NCI-H1694 (cell line): ENCODE measurements at regions not wholly inside any gene's neighbourhood (a gene's known extent, or its start where the extent isn't known, plus 50 kb on each side); places are given as distances from the start of the nearest gene placed in this dataset.

Source experiments
- DNase-seq: peaks from one replicate; lab custom pipeline; 2025; lab: John Stamatoyannopoulos, UW

DNA sequence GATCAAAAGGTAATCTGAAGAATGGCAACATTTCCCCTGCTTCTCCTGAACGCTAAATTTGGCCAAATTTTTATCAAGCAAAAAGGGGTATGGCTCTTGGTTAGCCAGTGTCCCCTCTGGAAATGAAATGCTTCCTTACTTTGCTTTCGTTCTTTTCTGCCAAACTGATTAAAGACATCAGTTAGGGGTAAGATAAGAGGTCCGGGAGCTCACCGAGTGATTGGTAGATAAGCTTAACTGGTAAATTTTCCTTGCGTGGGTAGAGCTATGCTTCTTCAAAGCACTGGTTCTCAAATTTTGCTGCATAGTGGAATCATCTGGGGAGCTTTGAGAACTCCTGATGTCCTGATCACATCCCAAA lies 62.7 kb upstream of the MAPRE2 start:
- DNase-seq, result no peak

- peak; percentile 27 for DNase-seq
Measured at GRCh38 chr18:34978953-34979608, 62.1 kb upstream of the MAPRE2 start.

- no peak for DNase-seq
Measured at GRCh38 chr18:34981487-34981886, 59.7 kb upstream of the MAPRE2 start.

DNA sequence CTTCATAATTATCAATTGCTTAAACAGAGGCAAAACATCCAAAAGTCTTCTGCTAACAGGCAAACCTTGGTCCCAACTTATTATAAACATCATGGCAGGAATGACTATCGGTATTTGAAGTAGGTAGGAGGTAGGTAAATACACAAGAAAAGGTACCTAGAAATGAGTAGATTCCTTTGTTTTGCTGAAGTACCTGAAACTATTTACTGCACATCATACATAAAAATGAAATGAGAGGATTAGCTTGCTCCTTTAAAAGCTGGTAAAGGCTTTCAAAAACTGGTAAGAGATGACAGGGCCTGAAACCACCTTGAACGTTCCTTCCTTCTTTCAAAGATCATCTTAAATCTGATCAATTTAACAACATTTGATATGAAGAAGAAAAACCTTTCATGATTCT lies 55.2 kb upstream of the MAPRE2 start:
- DNase-seq, result no peak

DNA sequence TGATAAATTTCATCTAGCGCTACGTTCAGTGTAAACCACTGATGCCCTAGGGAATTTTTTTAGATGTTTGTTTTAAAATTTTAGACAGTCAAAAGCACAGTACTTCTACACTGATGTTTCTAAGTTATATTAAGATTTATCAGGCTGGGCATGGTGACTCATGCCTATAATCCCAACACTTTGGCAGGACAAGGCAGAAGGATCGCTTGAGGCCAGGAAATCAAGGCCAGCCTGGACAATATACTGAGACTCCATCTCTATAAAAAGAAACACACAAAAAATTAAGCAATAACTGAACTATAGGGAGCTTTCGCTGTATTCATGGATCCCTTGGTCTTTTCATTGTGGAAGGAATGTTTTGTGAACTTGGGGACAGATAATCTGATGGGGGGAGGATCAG lies 50.6 kb upstream of the MAPRE2 start:
- DNase-seq, result no peak

- DNase-seq, result no peak
Measured at GRCh38 chr18:34991152-34991551, 50.1 kb upstream of the MAPRE2 start.
